ENCODE measurements at regions not wholly inside any gene's neighbourhood (a gene's known extent, or its start where the extent isn't known, plus 50 kb on each side); places are given as distances from the start of the nearest gene placed in this dataset.
"Not testable (repeated sequence)": the region's sequence is repeated elsewhere in the genome, so short reads cannot be mapped to it uniquely, and the experiment has no call there.

DNA sequence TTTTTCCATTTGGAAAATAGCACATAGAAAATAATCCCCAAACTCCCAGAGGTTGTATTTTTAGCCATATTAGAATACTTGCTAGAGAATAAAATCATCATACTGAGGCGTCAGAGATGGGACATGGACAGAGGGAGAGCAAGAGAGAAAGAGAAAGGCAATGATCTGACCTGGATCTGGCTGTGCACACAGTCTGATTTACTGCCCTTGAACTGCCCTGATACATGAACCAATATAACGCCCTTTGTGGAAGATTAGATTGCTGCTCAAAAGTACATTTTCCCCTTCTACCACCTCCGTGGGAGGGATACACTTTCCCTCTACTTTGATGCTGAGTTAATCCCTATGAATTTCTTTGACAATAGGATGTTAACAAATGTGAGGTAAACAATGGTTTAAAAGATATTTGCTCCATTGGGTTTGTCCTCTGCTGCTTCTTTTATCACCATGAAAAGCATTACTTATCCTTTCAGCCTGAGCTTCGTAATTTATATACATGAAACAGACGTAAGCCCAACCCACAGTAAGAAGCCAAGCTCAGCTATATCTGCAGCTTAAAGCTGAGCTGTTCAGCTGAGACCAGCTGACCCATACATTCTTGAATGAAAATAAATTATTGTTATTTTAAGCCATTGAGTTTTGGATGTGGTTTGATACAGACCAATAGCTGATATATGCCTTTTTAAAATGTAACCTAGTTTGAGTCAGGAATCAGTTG lies 1664.6 kb upstream of the CELF4 start:
- H3K79me2 ChIP-seq (ENCODE audit: insufficient read depth, low read length) = no peaks in the 10 kb centered on the region
- H3K4me1 ChIP-seq (ENCODE audit: insufficient read depth, low read length) = no peaks in the 10 kb centered on the region
- DNase-seq (ENCODE audit: low read depth) (no peak), FAIRE-seq (no peak)
- Mint-ChIP-seq H3K4me3 (ENCODE audit: unreplicated experiment) (no peak overlapping the region), H3K9me3 (ENCODE audit: unreplicated experiment) (no peaks in the 10 kb centered on the region), H3K27me3 (ENCODE audit: low read depth, unreplicated experiment) (no peaks in the 10 kb centered on the region), H3K36me3 (ENCODE audit: low read depth, unreplicated experiment) (no peaks in the 10 kb centered on the region), H3K4me1 (ENCODE audit: low read depth, unreplicated experiment) (peaks cover 7% of the 10 kb centered on the region), H3K27ac (ENCODE audit: unreplicated experiment) (no peak overlapping the region)
- no peaks in the 10 kb centered on the region for H3K9me3 ChIP-seq (ENCODE audit: insufficient read depth, low read depth, low read length)
- H3K27me3 ChIP-seq (ENCODE audit: insufficient read depth, low read length) = no peaks in the 10 kb centered on the region
- no peak overlapping the region for H3K4me3 ChIP-seq (ENCODE audit: insufficient read depth, low read depth, low read length)
- no peak for TF ChIP-seq EZH2 (IDR thresholded peaks at IDR 0.05; ENCODE audit: insufficient read depth, low read length)
- TF ChIP-seq, protein P1, sequence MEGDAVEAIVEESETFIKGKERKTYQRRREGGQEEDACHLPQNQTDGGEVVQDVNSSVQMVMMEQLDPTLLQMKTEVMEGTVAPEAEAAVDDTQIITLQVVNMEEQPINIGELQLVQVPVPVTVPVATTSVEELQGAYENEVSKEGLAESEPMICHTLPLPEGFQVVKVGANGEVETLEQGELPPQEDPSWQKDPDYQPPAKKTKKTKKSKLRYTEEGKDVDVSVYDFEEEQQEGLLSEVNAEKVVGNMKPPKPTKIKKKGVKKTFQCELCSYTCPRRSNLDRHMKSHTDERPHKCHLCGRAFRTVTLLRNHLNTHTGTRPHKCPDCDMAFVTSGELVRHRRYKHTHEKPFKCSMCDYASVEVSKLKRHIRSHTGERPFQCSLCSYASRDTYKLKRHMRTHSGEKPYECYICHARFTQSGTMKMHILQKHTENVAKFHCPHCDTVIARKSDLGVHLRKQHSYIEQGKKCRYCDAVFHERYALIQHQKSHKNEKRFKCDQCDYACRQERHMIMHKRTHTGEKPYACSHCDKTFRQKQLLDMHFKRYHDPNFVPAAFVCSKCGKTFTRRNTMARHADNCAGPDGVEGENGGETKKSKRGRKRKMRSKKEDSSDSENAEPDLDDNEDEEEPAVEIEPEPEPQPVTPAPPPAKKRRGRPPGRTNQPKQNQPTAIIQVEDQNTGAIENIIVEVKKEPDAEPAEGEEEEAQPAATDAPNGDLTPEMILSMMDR (IDR thresholded peaks at IDR 0.05; ENCODE audit: insufficient read depth, low read depth, low read length) = no peak
- H3K27ac ChIP-seq (ENCODE audit: low read depth, low read length) = no peak overlapping the region
- no peak overlapping the region for H3K9ac ChIP-seq (ENCODE audit: low read length)
- no peak overlapping the region for H2AFZ ChIP-seq (ENCODE audit: low read depth, low read length)
- H3K4me2 ChIP-seq (ENCODE audit: low read length) = no peak overlapping the region
- no peaks in the 10 kb centered on the region for H3K36me3 ChIP-seq (ENCODE audit: insufficient read depth, low read length)
- no peaks in the 10 kb centered on the region for H4K20me1 ChIP-seq (ENCODE audit: insufficient read depth, low read length)

DNA sequence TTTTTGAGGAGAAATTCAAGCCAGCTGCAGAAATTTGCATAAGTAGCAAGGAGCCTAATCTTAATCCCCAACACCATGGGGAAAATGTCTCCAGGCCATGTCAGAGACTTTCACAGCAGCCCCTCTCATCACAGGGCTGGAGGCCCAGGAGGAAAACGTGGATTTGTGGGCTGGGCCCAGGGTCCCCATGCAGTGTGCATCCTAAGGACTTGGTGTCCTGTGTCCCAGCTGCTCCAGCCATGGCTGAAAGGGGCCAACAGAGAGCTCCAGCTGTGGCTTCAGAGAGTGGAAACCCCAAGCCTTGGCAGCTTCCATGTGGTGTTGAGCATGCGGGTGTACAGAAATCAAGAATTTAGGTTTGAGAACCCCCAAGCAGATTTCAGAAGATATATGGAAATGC lies 1662.2 kb upstream of the CELF4 start:
- H2AFZ ChIP-seq (ENCODE audit: low read depth, low read length); H3K27me3 ChIP-seq (ENCODE audit: insufficient read depth, low read length); H3K27ac ChIP-seq (ENCODE audit: low read depth, low read length); H3K4me1 ChIP-seq (ENCODE audit: insufficient read depth, low read length); H3K4me3 Mint-ChIP-seq (ENCODE audit: unreplicated experiment); H3K27me3 Mint-ChIP-seq (ENCODE audit: low read depth, unreplicated experiment); H3K36me3 ChIP-seq (ENCODE audit: insufficient read depth, low read length); H3K27ac Mint-ChIP-seq (ENCODE audit: unreplicated experiment); H3K9me3 ChIP-seq (ENCODE audit: insufficient read depth, low read depth, low read length); H3K4me3 ChIP-seq (ENCODE audit: insufficient read depth, low read depth, low read length); FAIRE-seq; H3K9me3 Mint-ChIP-seq (ENCODE audit: unreplicated experiment); H3K79me2 ChIP-seq (ENCODE audit: insufficient read depth, low read length); H3K4me2 ChIP-seq (ENCODE audit: low read length); H4K20me1 ChIP-seq (ENCODE audit: insufficient read depth, low read length); H3K9ac ChIP-seq (ENCODE audit: low read length); H3K36me3 Mint-ChIP-seq (ENCODE audit: low read depth, unreplicated experiment); DNase-seq (ENCODE audit: low read depth): not testable (repeated sequence)
- H3K4me1 Mint-ChIP-seq (ENCODE audit: low read depth, unreplicated experiment) = peaks cover 18% of the 10 kb centered on the region

DNA sequence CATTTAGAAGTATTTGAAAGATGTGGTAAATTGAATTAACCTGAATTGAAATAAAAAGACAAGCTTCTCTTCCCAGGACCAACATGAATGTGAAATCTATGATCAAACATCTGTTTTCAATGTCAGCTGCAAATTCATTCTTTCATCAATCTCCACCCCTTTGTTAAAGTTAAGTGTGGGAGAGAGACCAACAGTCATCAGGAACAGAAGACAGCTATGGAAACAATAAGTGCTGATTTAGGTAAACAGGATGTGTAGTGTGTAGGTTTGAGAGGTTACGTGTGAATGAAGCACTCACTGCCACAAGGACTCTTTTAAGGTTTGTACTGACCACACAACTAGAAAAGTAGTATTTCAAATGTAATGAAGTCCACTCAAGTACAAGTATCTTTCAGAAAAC lies 1659.8 kb upstream of the CELF4 start:
- H3K4me2 ChIP-seq (ENCODE audit: low read length) = no peak overlapping the region
- no peaks in the 10 kb centered on the region for H3K36me3 Mint-ChIP-seq (ENCODE audit: low read depth, unreplicated experiment)
- no peaks in the 10 kb centered on the region for H3K4me1 ChIP-seq (ENCODE audit: insufficient read depth, low read length)
- H3K27me3 ChIP-seq (ENCODE audit: insufficient read depth, low read length) = no peaks in the 10 kb centered on the region
- no peaks in the 10 kb centered on the region for H3K36me3 ChIP-seq (ENCODE audit: insufficient read depth, low read length)
- H4K20me1 ChIP-seq (ENCODE audit: insufficient read depth, low read length) = no peaks in the 10 kb centered on the region
- DNase-seq (ENCODE audit: low read depth) = no peak
- no peaks in the 10 kb centered on the region for H3K9me3 Mint-ChIP-seq (ENCODE audit: unreplicated experiment)
- peaks cover 18% of the 10 kb centered on the region for H3K4me1 Mint-ChIP-seq (ENCODE audit: low read depth, unreplicated experiment)
- H3K4me3 Mint-ChIP-seq (ENCODE audit: unreplicated experiment) = no peak overlapping the region
- H3K9me3 ChIP-seq (ENCODE audit: insufficient read depth, low read depth, low read length) = no peaks in the 10 kb centered on the region
- FAIRE-seq = no peak
- no peak overlapping the region for H3K4me3 ChIP-seq (ENCODE audit: insufficient read depth, low read depth, low read length)
- H3K79me2 ChIP-seq (ENCODE audit: insufficient read depth, low read length) = no peaks in the 10 kb centered on the region
- TF ChIP-seq, protein P1 (IDR thresholded peaks at IDR 0.05; ENCODE audit: insufficient read depth, low read depth, low read length) = no peak
- TF ChIP-seq EZH2 (IDR thresholded peaks at IDR 0.05; ENCODE audit: insufficient read depth, low read length) = no peak
- H2AFZ ChIP-seq (ENCODE audit: low read depth, low read length) = no peak overlapping the region
- no peak overlapping the region for H3K9ac ChIP-seq (ENCODE audit: low read length)
- no peak overlapping the region for H3K27ac ChIP-seq (ENCODE audit: low read depth, low read length)
- H3K27me3 Mint-ChIP-seq (ENCODE audit: low read depth, unreplicated experiment) = no peaks in the 10 kb centered on the region
- H3K27ac Mint-ChIP-seq (ENCODE audit: unreplicated experiment) = no peak overlapping the region
